DND-41 (cell line): ENCODE measurements at regions not wholly inside any gene's neighbourhood (a gene's known extent, or its start where the extent isn't known, plus 50 kb on each side); places are given as distances from the start of the nearest gene placed in this dataset.

ENCODE experiments used
- ATAC-seq: fragments of 200-7000 bp; cut with Tn5 transposase; 3 replicates; pipeline ENCODE4 v1.9.1; 2021; ENCODE audit warnings: low read depth; ENCODE audit not compliant: insufficient read depth
- DNase-seq: peaks from one replicate; pipeline ENCODE4 v3.0.0-alpha.2; 2020
- H2AFZ ChIP-seq: 2 replicates; pipeline ENCODE4 v1.6.0; 2012; ENCODE audit warnings: low read depth, low read length
- H3K27ac ChIP-seq: 2 replicates; pipeline ENCODE4 v1.5.1; 2012; ENCODE audit warnings: low read length, inconsistent platforms
- H3K27me3 ChIP-seq: fragments of 200-600 bp; sonication (generic); 2 replicates; pipeline ENCODE4 v1.6.0; 2012; ENCODE audit warnings: low read length, mild to moderate bottlenecking, inconsistent platforms; ENCODE audit not compliant: insufficient read depth, poor library complexity
- H3K36me3 ChIP-seq: 2 replicates; pipeline ENCODE4 v1.5.1; 2012; ENCODE audit warnings: low read length, inconsistent platforms; ENCODE audit not compliant: insufficient read depth
- H3K4me1 ChIP-seq: 2 replicates; pipeline ENCODE4 v1.5.1; 2012; ENCODE audit warnings: mild to moderate bottlenecking, low read length; ENCODE audit not compliant: insufficient read depth
- H3K4me2 ChIP-seq: 2 replicates; pipeline ENCODE4 v1.6.0; 2012; ENCODE audit warnings: mild to moderate bottlenecking, moderate library complexity, low read length, inconsistent platforms; ENCODE audit not compliant: insufficient read depth
- H3K4me3 ChIP-seq, 2 experiments: fragments of 200-600 bp in 1 of 2; shearing (Covaris generic) in 1 of 2; 2 replicates each; pipeline ENCODE4 v1.5.1; 2012 to 2016; ENCODE audit warnings: inconsistent platforms in 2 of 2, low read length in 2 of 2, mild to moderate bottlenecking in 2 of 2, low read depth in 1 of 2, moderate library complexity in 1 of 2
- H3K79me2 ChIP-seq: 2 replicates; pipeline ENCODE4 v1.6.0; 2012; ENCODE audit warnings: low read length, inconsistent platforms; ENCODE audit not compliant: insufficient read depth
- H3K9ac ChIP-seq: 2 replicates; pipeline ENCODE4 v1.6.0; 2012; ENCODE audit warnings: low read depth, mild to moderate bottlenecking, inconsistent platforms, low read length, moderate library complexity
- H3K9me3 ChIP-seq: 2 replicates; pipeline ENCODE4 v1.5.1; 2012; ENCODE audit warnings: low read length, moderate library complexity, mild to moderate bottlenecking, inconsistent platforms; ENCODE audit not compliant: insufficient read depth, severe bottlenecking
- H4K20me1 ChIP-seq: 2 replicates; pipeline ENCODE4 v1.6.0; 2012; ENCODE audit warnings: low read length; ENCODE audit not compliant: insufficient read depth
- CTCF ChIP-seq: IDR thresholded peaks from 2 replicates; pipeline ENCODE4 v1.5.1; 2012; ENCODE audit warnings: borderline replicate concordance, low read length, moderate library complexity, mild to moderate bottlenecking; ENCODE audit not compliant: poor library complexity, severe bottlenecking; ENCODE audit errors: extremely low read depth
- EZH2 ChIP-seq: IDR thresholded peaks from 3 replicates; pipeline ENCODE4 v1.6.1; 2012; ENCODE audit warnings: borderline replicate concordance, low read depth, mild to moderate bottlenecking, moderate library complexity, low read length, inconsistent platforms; ENCODE audit not compliant: severe bottlenecking

GRCh38 chr2:19646987-19647386 is 254.8 kb downstream of the TTC32 start:
- no peaks in the 10 kb centered on the region for H3K9me3 ChIP-seq
- H4K20me1 ChIP-seq: no peaks in the 10 kb centered on the region
- no peaks in the 10 kb centered on the region for H3K4me1 ChIP-seq
- H3K27me3 ChIP-seq: peaks cover 3% of the 10 kb centered on the region
- H3K79me2 ChIP-seq: no peaks in the 10 kb centered on the region
- no peak overlapping the region for H3K4me3 ChIP-seq
- no peaks in the 10 kb centered on the region for H3K36me3 ChIP-seq
- no peak for DNase-seq
- H2AFZ ChIP-seq: no peak overlapping the region
- no peak for ATAC-seq
- H3K27ac ChIP-seq: no peak overlapping the region
- no peak overlapping the region for H3K9ac ChIP-seq
- TF ChIP-seq CTCF (no peak), EZH2 (no peak)
- no peak overlapping the region for H3K4me2 ChIP-seq

GRCh38 chr2:19644763-19645162 is 257.0 kb downstream of the TTC32 start:
- no peaks in the 10 kb centered on the region for H3K4me1 ChIP-seq
- ATAC-seq (no peak), DNase-seq (no peak)
- no peak for TF ChIP-seq EZH2
- no peak for TF ChIP-seq CTCF
- H3K36me3 ChIP-seq: no peaks in the 10 kb centered on the region
- no peaks in the 10 kb centered on the region for H3K79me2 ChIP-seq
- no peak overlapping the region for H3K27ac ChIP-seq
- no peak overlapping the region for H3K4me2 ChIP-seq
- H4K20me1 ChIP-seq: no peaks in the 10 kb centered on the region
- H3K9me3 ChIP-seq: no peaks in the 10 kb centered on the region
- no peak overlapping the region for H3K4me3 ChIP-seq
- no peak overlapping the region for H2AFZ ChIP-seq
- no peak overlapping the region for H3K9ac ChIP-seq
- peaks cover 3% of the 10 kb centered on the region for H3K27me3 ChIP-seq

GRCh38 chr2:19643117-19643518 is 258.7 kb downstream of the TTC32 start:
- Histone ChIP-seq H3K4me2 (no peak overlapping the region), H3K9me3 (no peaks in the 10 kb centered on the region)
- ATAC-seq: peak; percentile 45; the same call in 2 of the 3 replicates

More at GRCh38 chr2:19643117-19643518, 258.7 kb downstream of the TTC32 start:
- H3K27ac ChIP-seq: no peak overlapping the region
- H3K4me3 ChIP-seq: no peak overlapping the region
- TF ChIP-seq EZH2 (no peak), CTCF (no peak)
- H4K20me1 ChIP-seq: no peaks in the 10 kb centered on the region
- peaks cover 3% of the 10 kb centered on the region for H3K27me3 ChIP-seq
- no peak overlapping the region for H3K9ac ChIP-seq
- H2AFZ ChIP-seq: no peak overlapping the region
- DNase-seq: no peak
- H3K4me1 ChIP-seq: no peaks in the 10 kb centered on the region
- H3K79me2 ChIP-seq: no peaks in the 10 kb centered on the region
- no peaks in the 10 kb centered on the region for H3K36me3 ChIP-seq
